NCI-H1417 (cell line): ENCODE measurements at regions not wholly inside any gene's neighbourhood (a gene's known extent, or its start where the extent isn't known, plus 50 kb on each side); places are given as distances from the start of the nearest gene placed in this dataset.
"Not testable (repeated sequence)": the region's sequence is repeated elsewhere in the genome, so short reads cannot be mapped to it uniquely, and the experiment has no call there.

Experiments used
- DNase-seq, 3 experiments: peaks; one replicate each; lab custom pipeline; 2025; lab: John Stamatoyannopoulos, UW

GRCh38 chr5:166595274-166595951, 1696.0 kb upstream of the WWC1 start:
- no peak for DNase-seq

- peak in 1 of 3 experiments; percentile 0 for DNase-seq
Measured at GRCh38 chr5:166596043-166596442, 1695.4 kb upstream of the WWC1 start.

- DNase-seq, result no peak
Measured at GRCh38 chr5:166602271-166602670, 1689.2 kb upstream of the WWC1 start.

GRCh38 chr5:166617507-166617906, 1673.9 kb upstream of the WWC1 start:
- no peak for DNase-seq

GRCh38 chr5:166618526-166618925, 1672.9 kb upstream of the WWC1 start:
- no peak for DNase-seq

GRCh38 chr5:166624573-166624972, 1666.9 kb upstream of the WWC1 start:
- DNase-seq, result no peak

- no peak for DNase-seq
Measured at GRCh38 chr5:166625210-166625865, 1666.1 kb upstream of the WWC1 start.

- no peak for DNase-seq
Measured at GRCh38 chr5:166637295-166637694, 1654.2 kb upstream of the WWC1 start.

- no peak for DNase-seq
Measured at GRCh38 chr5:166639151-166639550, 1652.3 kb upstream of the WWC1 start.

- not testable (repeated sequence) for DNase-seq
Measured at GRCh38 chr5:166640136-166640535, 1651.3 kb upstream of the WWC1 start.

GRCh38 chr5:166648736-166649135, 1642.7 kb upstream of the WWC1 start:
- no peak for DNase-seq

- DNase-seq, result no peak
Measured at GRCh38 chr5:166649676-166650075, 1641.8 kb upstream of the WWC1 start.

GRCh38 chr5:166651234-166651633, 1640.2 kb upstream of the WWC1 start:
- DNase-seq, result no peak

GRCh38 chr5:166671811-166672210, 1619.6 kb upstream of the WWC1 start:
- no peak for DNase-seq

GRCh38 chr5:166672431-166672830, 1619.0 kb upstream of the WWC1 start:
- no peak for DNase-seq

- no peak for DNase-seq
Measured at GRCh38 chr5:166677891-166678290, 1613.6 kb upstream of the WWC1 start.

- DNase-seq, result no peak
Measured at GRCh38 chr5:166679331-166679730, 1612.1 kb upstream of the WWC1 start.

- no peak for DNase-seq
Measured at GRCh38 chr5:166695326-166695725, 1596.1 kb upstream of the WWC1 start.

GRCh38 chr5:166708291-166708690, 1583.2 kb upstream of the WWC1 start:
- DNase-seq, result no peak

- DNase-seq, result no peak
Measured at GRCh38 chr5:166709691-166710090, 1581.8 kb upstream of the WWC1 start.

- no peak for DNase-seq
Measured at GRCh38 chr5:166710271-166710670, 1581.2 kb upstream of the WWC1 start.

- DNase-seq, result no peak
Measured at GRCh38 chr5:166712447-166713185, 1578.8 kb upstream of the WWC1 start.

- no peak for DNase-seq
Measured at GRCh38 chr5:166713295-166713694, 1578.2 kb upstream of the WWC1 start.
